ENCODE measurements at regions not wholly inside any gene's neighbourhood (a gene's known extent, or its start where the extent isn't known, plus 50 kb on each side); places are given as distances from the start of the nearest gene placed in this dataset.

- peak overlapping the region in 1 of 2 experiments; percentile 28; a peak in 2 of 4 replicates for H3K27ac ChIP-seq (ENCODE audit: low read depth in 2 of 2, low read length in 1 of 2)
- ChIA-PET POLR2A (no interaction called here), CTCF (interaction anchor here (1.1 kb wide), 1 partner anchor 35 kb away, joined by 3 read pairs; no protein-coding TSS in a partner anchor)
- no peaks in the 10 kb centered on the region for H4K20me1 ChIP-seq (ENCODE audit: insufficient read depth)
- no peak overlapping the region for H3K9ac ChIP-seq
- DNase-seq: no peak
- H3K4me1 ChIP-seq (ENCODE audit: control insufficient read depth in 1 of 2, insufficient read depth in 2 of 2, low read depth in 1 of 2, low read length in 1 of 2): peaks cover 0 to 11% of the 10 kb centered on the region in 2 experiments; a peak in 1 of 4 replicates
- H3K27me3 ChIP-seq (ENCODE audit: insufficient read depth): no peaks in the 10 kb centered on the region; the same call in 1 of the 2 replicates
- peak overlapping the region; percentile 73; the same call in 1 of the 2 replicates for H2AFZ ChIP-seq (ENCODE audit: low read depth)
- WGBS (ENCODE audit: low lambda C conversion rate): 3% methylated on average over 6 of the region's 6 CpGs
- peaks cover 25% of the 10 kb centered on the region for H3F3A ChIP-seq (replicated peaks; ENCODE audit: insufficient read depth)
- peak overlapping the region; percentile 15 for H3K4me2 ChIP-seq
- H3K36me3 ChIP-seq (replicated peaks in 1 of 2; ENCODE audit: control insufficient read depth in 1 of 2, insufficient read depth in 2 of 2, low read length in 1 of 2): no peaks in the 10 kb centered on the region
- H3K4me3 ChIP-seq (ENCODE audit: low read depth in 2 of 2, low read length in 1 of 2): no peak overlapping the region
- H3K9me3 ChIP-seq: no peaks in the 10 kb centered on the region
- H3K79me2 ChIP-seq (ENCODE audit: insufficient read depth): no peaks in the 10 kb centered on the region
- H3K9me2 ChIP-seq: no peaks in the 10 kb centered on the region
- TF ChIP-seq RXRA (IDR thresholded peaks at IDR 0.05; ENCODE audit: borderline replicate concordance, low read depth): no peak
- TF ChIP-seq FOSL2 (IDR thresholded peaks at IDR 0.05; ENCODE audit: borderline replicate concordance, low read depth): peak; percentile 19; the same call in 1 of the 2 replicates
- no peak for TF ChIP-seq RFX5 (IDR thresholded peaks at IDR 0.05; ENCODE audit: low read length)
- no peak for TF ChIP-seq FOXM1 (IDR thresholded peaks at IDR 0.05; ENCODE audit: low read depth)
- peak; percentile 47; the same call in 1 of the 2 replicates for TF ChIP-seq MAX (IDR thresholded peaks at IDR 0.05; ENCODE audit: low read depth)
- TF ChIP-seq EP300 (IDR thresholded peaks at IDR 0.05; ENCODE audit: borderline replicate concordance in 1 of 2, low read depth in 1 of 2, low read length in 1 of 2): no peak
- TF ChIP-seq NFIC (IDR thresholded peaks at IDR 0.05; ENCODE audit: borderline replicate concordance): peak; percentile 8; the same call in 1 of the 2 replicates
- no peak for TF ChIP-seq EZH2phosphoT487 (IDR thresholded peaks at IDR 0.05; ENCODE audit: borderline replicate concordance, low read depth)
- TF ChIP-seq NRF1 (IDR thresholded peaks at IDR 0.05; ENCODE audit: low read depth, low read length): peak; percentile 38; the same call in 1 of the 2 replicates
- no peak for TF ChIP-seq CTCF (IDR thresholded peaks at IDR 0.05)
- no peak for TF ChIP-seq FOXJ3 (CRISPR knock-in tag; IDR thresholded peaks at IDR 0.05)
- peak; percentile 46 for TF ChIP-seq PBX3 (IDR thresholded peaks at IDR 0.05)
- TF ChIP-seq RAD21 (IDR thresholded peaks at IDR 0.05; ENCODE audit: low read length): no peak
- TF ChIP-seq GABPA (IDR thresholded peaks at IDR 0.05; ENCODE audit: low read depth): no peak
- TF ChIP-seq USF1 (IDR thresholded peaks at IDR 0.05; ENCODE audit: borderline replicate concordance, low read depth): no peak
- no peak for TF ChIP-seq SMC3 (IDR thresholded peaks at IDR 0.05; ENCODE audit: low read depth, low read length)
- TF ChIP-seq RCOR1 (IDR thresholded peaks at IDR 0.05; ENCODE audit: low read length): no peak
- TF ChIP-seq GATA2 (CRISPR knock-in tag; IDR thresholded peaks at IDR 0.05): no peak
- TF ChIP-seq MEF2A (IDR thresholded peaks at IDR 0.05; ENCODE audit: borderline replicate concordance, low read depth): no peak
- no peak for TF ChIP-seq CHD2 (IDR thresholded peaks at IDR 0.05; ENCODE audit: low read length, partially characterized antibody)
- no peak for TF ChIP-seq ZBTB33 (IDR thresholded peaks at IDR 0.05; ENCODE audit: borderline replicate concordance, low read depth)
- TF ChIP-seq YY1 (IDR thresholded peaks at IDR 0.05; ENCODE audit: low read depth): 0 out of 2 replicates have a peak, but pooled peaks have one; percentile 54
- no peak for TF ChIP-seq SIN3A (IDR thresholded peaks at IDR 0.05; ENCODE audit: borderline replicate concordance, low read depth, low read length)
- TF ChIP-seq TCF12 (IDR thresholded peaks at IDR 0.05): no peak; the same call in 1 of the 2 replicates
- TF ChIP-seq ELF1 (IDR thresholded peaks at IDR 0.05): no peak
- no peak for TF ChIP-seq IRF3 (IDR thresholded peaks at IDR 0.05; ENCODE audit: low read depth, low read length)
These were observed 119.7 kb downstream of the RCN1 start for GRCh38 chr11:32210556-32210955.
